SK-N-SH treated with all-trans-retinoic acid at 6 μM for 48 hours (cell line): ENCODE measurements at regions not wholly inside any gene's neighbourhood (a gene's known extent, or its start where the extent isn't known, plus 50 kb on each side); places are given as distances from the start of the nearest gene placed in this dataset.
"Not testable (repeated sequence)": the region's sequence is repeated elsewhere in the genome, so short reads cannot be mapped to it uniquely, and the experiment has no call there.

Experiments
- ATAC-seq: fragments of 200-7000 bp; cut with Tn5 transposase; 3 replicates; pipeline ENCODE4 v1.9.1; 2020; ENCODE audit warnings: mild to moderate bottlenecking, moderate library complexity
- BACH2 ChIP-seq: fragments of 250-450 bp; sonication (Bioruptor Pico); IDR thresholded peaks from 2 replicates; pipeline ENCODE4 v1.9.0; 2021; ENCODE audit warnings: mild to moderate bottlenecking, borderline replicate concordance
- CSDC2 ChIP-seq: fragments of 250-450 bp; sonication (Bioruptor Pico); IDR thresholded peaks from 2 replicates; pipeline ENCODE4 v1.5.0; 2020; ENCODE audit warnings: mild to moderate bottlenecking, moderate library complexity
- CSRNP3 ChIP-seq: fragments of 250-450 bp; sonication (Bioruptor Pico); IDR thresholded peaks from 2 replicates; pipeline ENCODE4 v1.5.1; 2021; ENCODE audit warnings: mild to moderate bottlenecking, moderate library complexity
- ESRRG ChIP-seq: fragments of 250-450 bp; sonication (Bioruptor Pico); IDR thresholded peaks from 2 replicates; pipeline ENCODE4 v1.6.1; 2021; ENCODE audit warnings: mild to moderate bottlenecking
- GLIS3 ChIP-seq: fragments of 250-450 bp; sonication (Bioruptor Pico); IDR thresholded peaks from 2 replicates; pipeline ENCODE4 v1.5.0; 2020; ENCODE audit warnings: mild to moderate bottlenecking, moderate library complexity
- ISL1 ChIP-seq: fragments of 250-450 bp; sonication (Bioruptor Pico); IDR thresholded peaks from 2 replicates; pipeline ENCODE4 v2.1.2; 2022; ENCODE audit warnings: mild to moderate bottlenecking, moderate library complexity
- OSR1 ChIP-seq: fragments of 250-450 bp; sonication (Bioruptor Pico); IDR thresholded peaks from 2 replicates; pipeline ENCODE4 v1.8.0; 2022; ENCODE audit warnings: moderate library complexity, mild to moderate bottlenecking, inconsistent platforms
- PATZ1 ChIP-seq: fragments of 250-450 bp; sonication (Bioruptor Pico); IDR thresholded peaks from 2 replicates; pipeline ENCODE4 v1.8.0; 2020; ENCODE audit warnings: mild to moderate bottlenecking, moderate library complexity, borderline replicate concordance
- POU6F1 ChIP-seq: fragments of 250-450 bp; sonication (Bioruptor Pico); IDR thresholded peaks from 2 replicates; pipeline ENCODE4 v1.8.0; 2021; ENCODE audit warnings: low read depth, mild to moderate bottlenecking, moderate library complexity, borderline replicate concordance
- PPARA ChIP-seq: fragments of 250-450 bp; sonication (Bioruptor Pico); IDR thresholded peaks from 2 replicates; pipeline ENCODE4 v1.5.0; 2020; ENCODE audit warnings: mild to moderate bottlenecking, borderline replicate concordance
- RARB ChIP-seq: fragments of 250-450 bp; sonication (Bioruptor Pico); IDR thresholded peaks from 2 replicates; pipeline ENCODE4 v1.8.0; 2021; ENCODE audit warnings: mild to moderate bottlenecking, moderate library complexity
- SNAI2 ChIP-seq: fragments of 250-450 bp; sonication (Bioruptor Pico); IDR thresholded peaks from 2 replicates; pipeline ENCODE4 v1.5.0; 2020; ENCODE audit warnings: mild to moderate bottlenecking, moderate library complexity
- TCF4 ChIP-seq: fragments of 250-450 bp; sonication (Bioruptor Pico); IDR thresholded peaks from 2 replicates; pipeline ENCODE4 v1.8.0; 2021; ENCODE audit warnings: mild to moderate bottlenecking, moderate library complexity, borderline replicate concordance
- TOX ChIP-seq: fragments of 250-450 bp; sonication (Bioruptor Pico); IDR thresholded peaks from 2 replicates; pipeline ENCODE4 v1.8.0; 2021; ENCODE audit warnings: mild to moderate bottlenecking, moderate library complexity, borderline replicate concordance
- ZC3H10 ChIP-seq: fragments of 250-450 bp; sonication (Bioruptor Pico); IDR thresholded peaks from 2 replicates; pipeline ENCODE4 v1.5.1; 2021; ENCODE audit warnings: mild to moderate bottlenecking, moderate library complexity
- ZFP3 ChIP-seq: fragments of 250-450 bp; sonication (Bioruptor Pico); IDR thresholded peaks from 2 replicates; pipeline ENCODE4 v1.5.0; 2020; ENCODE audit warnings: mild to moderate bottlenecking, moderate library complexity
- ZNF565 ChIP-seq: fragments of 450-650 bp; formaldehyde crosslinking; conservative IDR thresholded peaks from 2 replicates; pipeline ENCODE4 v1.5.0; 2020; ENCODE audit warnings: low read depth, mild to moderate bottlenecking, moderate library complexity
- ZNF8 ChIP-seq: fragments of 450-650 bp; formaldehyde crosslinking; IDR thresholded peaks from 2 replicates; pipeline ENCODE4 v1.5.0; 2020; ENCODE audit warnings: mild to moderate bottlenecking, moderate library complexity
- TF ChIP-seq, protein P1 (sequence below): fragments of 250-450 bp; sonication (Bioruptor Pico); IDR thresholded peaks from 2 replicates; pipeline ENCODE4 v1.5.0; 2020; ENCODE audit warnings: mild to moderate bottlenecking, moderate library complexity

DNA sequence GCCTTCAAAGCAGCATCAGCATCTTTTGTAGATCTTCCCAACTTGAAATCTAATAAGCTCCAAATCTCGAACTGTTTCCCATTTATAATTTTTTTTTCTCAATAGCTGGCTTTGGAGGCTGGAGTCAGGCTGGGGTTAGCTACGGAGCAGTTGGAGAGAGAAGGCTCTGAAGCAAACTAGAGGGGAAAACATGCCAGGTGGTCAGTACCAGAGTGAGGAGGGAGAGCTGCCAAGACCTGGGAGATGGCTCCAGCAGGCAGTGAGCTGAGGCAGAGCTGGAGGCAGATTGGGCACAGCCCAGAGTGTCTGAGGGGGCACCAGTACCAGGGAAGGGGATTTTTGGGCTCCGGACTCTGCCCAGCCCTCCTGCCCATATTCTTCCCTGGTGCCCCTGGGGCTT, 311.2 kb downstream of the RPLP1 start (continued):
- TF ChIP-seq BACH2 (CRISPR knock-in tag) (no peak), TOX (CRISPR knock-in tag) (no peak), CSDC2 (CRISPR knock-in tag) (no peak)

DNA sequence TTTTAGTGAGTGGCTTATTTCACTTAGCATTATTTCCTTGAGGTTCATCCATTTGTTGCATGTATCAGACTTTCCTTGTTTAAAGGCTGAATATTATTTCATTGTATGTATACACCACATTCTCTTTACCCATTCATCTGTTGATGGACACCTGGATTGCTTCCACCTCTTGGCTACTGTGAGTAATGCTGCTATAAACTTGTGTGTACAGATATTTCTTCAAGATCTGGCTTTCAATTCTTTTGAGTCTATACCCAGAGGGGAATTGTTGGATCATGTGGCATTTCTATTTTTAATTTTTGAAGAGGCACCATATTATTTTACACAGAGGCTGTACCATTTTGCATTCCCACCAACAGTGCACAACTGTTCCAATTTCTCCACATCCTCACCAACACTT, 313.5 kb downstream of the RPLP1 start:
- TF ChIP-seq ZC3H10: no peak
- TF ChIP-seq ZNF8 (CRISPR knock-in tag): no peak
- no peak for TF ChIP-seq SNAI2 (CRISPR knock-in tag)
- TF ChIP-seq ZNF565 (CRISPR knock-in tag): no peak
- no peak for TF ChIP-seq CSDC2 (CRISPR knock-in tag)
- no peak for TF ChIP-seq CSRNP3 (CRISPR knock-in tag)
- no peak for TF ChIP-seq RARB (CRISPR knock-in tag)
- TF ChIP-seq BACH2 (CRISPR knock-in tag): no peak
- no peak for TF ChIP-seq ISL1 (CRISPR knock-in tag)
- TF ChIP-seq POU6F1 (CRISPR knock-in tag): no peak
- no peak for TF ChIP-seq OSR1 (CRISPR knock-in tag)
- TF ChIP-seq GLIS3 (CRISPR knock-in tag): no peak
- TF ChIP-seq ZFP3 (CRISPR knock-in tag): no peak
- no peak for TF ChIP-seq PATZ1 (CRISPR knock-in tag)
- TF ChIP-seq, protein P1, sequence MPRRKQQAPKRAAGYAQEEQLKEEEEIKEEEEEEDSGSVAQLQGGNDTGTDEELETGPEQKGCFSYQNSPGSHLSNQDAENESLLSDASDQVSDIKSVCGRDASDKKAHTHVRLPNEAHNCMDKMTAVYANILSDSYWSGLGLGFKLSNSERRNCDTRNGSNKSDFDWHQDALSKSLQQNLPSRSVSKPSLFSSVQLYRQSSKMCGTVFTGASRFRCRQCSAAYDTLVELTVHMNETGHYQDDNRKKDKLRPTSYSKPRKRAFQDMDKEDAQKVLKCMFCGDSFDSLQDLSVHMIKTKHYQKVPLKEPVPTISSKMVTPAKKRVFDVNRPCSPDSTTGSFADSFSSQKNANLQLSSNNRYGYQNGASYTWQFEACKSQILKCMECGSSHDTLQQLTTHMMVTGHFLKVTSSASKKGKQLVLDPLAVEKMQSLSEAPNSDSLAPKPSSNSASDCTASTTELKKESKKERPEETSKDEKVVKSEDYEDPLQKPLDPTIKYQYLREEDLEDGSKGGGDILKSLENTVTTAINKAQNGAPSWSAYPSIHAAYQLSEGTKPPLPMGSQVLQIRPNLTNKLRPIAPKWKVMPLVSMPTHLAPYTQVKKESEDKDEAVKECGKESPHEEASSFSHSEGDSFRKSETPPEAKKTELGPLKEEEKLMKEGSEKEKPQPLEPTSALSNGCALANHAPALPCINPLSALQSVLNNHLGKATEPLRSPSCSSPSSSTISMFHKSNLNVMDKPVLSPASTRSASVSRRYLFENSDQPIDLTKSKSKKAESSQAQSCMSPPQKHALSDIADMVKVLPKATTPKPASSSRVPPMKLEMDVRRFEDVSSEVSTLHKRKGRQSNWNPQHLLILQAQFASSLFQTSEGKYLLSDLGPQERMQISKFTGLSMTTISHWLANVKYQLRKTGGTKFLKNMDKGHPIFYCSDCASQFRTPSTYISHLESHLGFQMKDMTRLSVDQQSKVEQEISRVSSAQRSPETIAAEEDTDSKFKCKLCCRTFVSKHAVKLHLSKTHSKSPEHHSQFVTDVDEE (CRISPR knock-in tag): no peak
- TF ChIP-seq TOX (CRISPR knock-in tag): no peak
- no peak for ATAC-seq

DNA sequence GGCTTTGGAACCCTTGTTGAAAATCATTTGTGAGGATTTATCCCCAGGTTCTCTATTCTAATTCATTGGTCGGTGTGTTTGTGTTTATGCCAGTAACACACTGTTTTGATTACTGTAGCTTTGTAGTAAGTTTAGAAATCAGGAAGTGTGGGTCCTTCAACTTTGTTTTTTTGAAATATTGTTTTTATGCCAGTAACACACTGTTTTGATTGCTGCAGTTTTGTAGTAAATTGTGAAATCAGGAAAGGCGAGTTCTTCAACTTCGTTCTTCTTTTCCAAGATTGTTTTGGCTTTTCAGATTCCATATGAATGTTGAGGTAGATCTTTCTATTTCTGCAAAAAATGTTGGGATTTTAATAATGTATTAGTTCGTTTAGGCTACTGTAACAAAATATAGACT, 314.6 kb downstream of the RPLP1 start:
- TF ChIP-seq CSDC2 (CRISPR knock-in tag): no peak
- TF ChIP-seq ZC3H10: no peak
- no peak for TF ChIP-seq ESRRG (CRISPR knock-in tag)
- no peak for TF ChIP-seq BACH2 (CRISPR knock-in tag)
- TF ChIP-seq PATZ1 (CRISPR knock-in tag): no peak
- TF ChIP-seq GLIS3 (CRISPR knock-in tag): no peak
- no peak for TF ChIP-seq OSR1 (CRISPR knock-in tag)
- no peak for TF ChIP-seq TOX (CRISPR knock-in tag)
- TF ChIP-seq RARB (CRISPR knock-in tag): no peak
- TF ChIP-seq PPARA: no peak
- no peak for TF ChIP-seq TCF4 (CRISPR knock-in tag)
- ATAC-seq: no peak

GRCh38 chr15:69769336-69769735, 316.7 kb downstream of the RPLP1 start:
- not testable (repeated sequence) for ATAC-seq

DNA sequence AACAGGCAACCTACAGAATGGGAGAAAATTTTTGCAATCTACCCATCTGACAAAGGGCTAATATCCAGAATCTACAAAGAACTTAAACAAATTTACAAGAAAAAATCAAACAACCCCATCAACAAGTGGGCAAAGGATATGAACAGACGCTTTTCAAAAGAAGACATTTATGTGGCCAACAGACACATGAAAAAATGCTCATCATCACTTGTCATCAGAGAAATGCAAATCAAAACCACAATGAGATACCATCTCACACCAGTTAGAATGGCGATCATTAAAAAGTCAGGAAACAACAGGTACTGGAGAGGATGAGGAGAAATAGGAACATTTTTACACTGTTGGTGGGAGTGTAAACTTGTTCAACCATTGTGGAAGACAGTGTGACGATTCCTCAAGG, 321.6 kb downstream of the RPLP1 start:
- ATAC-seq: not testable (repeated sequence)

DNA sequence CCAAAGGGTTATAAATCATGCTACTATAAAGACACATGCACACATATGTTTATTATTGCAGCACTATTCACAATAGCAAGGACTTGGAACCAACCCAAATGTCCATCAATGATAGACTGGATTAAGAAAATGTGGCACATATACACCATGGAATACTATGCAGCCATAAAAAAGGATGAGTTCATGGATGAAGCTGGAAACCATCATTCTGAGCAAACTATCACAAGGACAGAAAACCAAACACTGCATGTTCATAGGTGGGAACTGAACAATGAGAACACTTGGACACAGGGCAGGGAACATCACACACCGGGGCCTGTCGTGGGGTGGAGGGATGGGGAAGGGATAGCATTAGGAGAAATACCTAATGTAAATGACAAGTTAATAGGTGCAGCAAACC, 322.1 kb downstream of the RPLP1 start:
- ATAC-seq: not testable (repeated sequence)
